Nephron (organoid): ENCODE measurements at regions not wholly inside any gene's neighbourhood (a gene's known extent, or its start where the extent isn't known, plus 50 kb on each side); places are given as distances from the start of the nearest gene placed in this dataset.

Experiments used
- H3K27ac Mint-ChIP-seq, 3 experiments: 2 replicates each; pipeline ENCODE4 v1.8.0; 2020; ENCODE audit warnings: mixed read lengths in 3 of 3, mild to moderate bottlenecking in 2 of 3, moderate library complexity in 1 of 3
- H3K27me3 Mint-ChIP-seq: 2 replicates; pipeline ENCODE4 v1.8.0; 2021; ENCODE audit warnings: low read depth, mild to moderate bottlenecking, moderate library complexity, mixed read lengths
- H3K36me3 Mint-ChIP-seq: 2 replicates; pipeline ENCODE4 v1.8.0; 2020; ENCODE audit warnings: low read depth, mixed read lengths
- H3K4me1 Mint-ChIP-seq: 2 replicates; pipeline ENCODE4 v1.8.0; 2020; ENCODE audit warnings: mixed read lengths
- H3K4me3 Mint-ChIP-seq, 3 experiments: 2 replicates each; pipeline ENCODE4 v1.8.0; 2020; ENCODE audit warnings: mild to moderate bottlenecking in 3 of 3, mixed read lengths in 3 of 3, moderate library complexity in 2 of 3
- H3K9me3 Mint-ChIP-seq: 2 replicates; pipeline ENCODE4 v1.8.0; 2020; ENCODE audit warnings: mixed read lengths
- CTCF ChIP-seq, 3 experiments: fragments of 200-600 bp; sonication (generic); IDR thresholded peaks; one replicate each; pipeline ENCODE4 v1.5.0; 2021; ENCODE audit warnings: antibody characterized with exemption in 3 of 3; ENCODE audit not compliant: unreplicated experiment in 3 of 3

- Mint-ChIP-seq H3K4me3 (no peak overlapping the region), H3K36me3 (no peaks in the 10 kb centered on the region), H3K27me3 (peaks cover 15% of the 10 kb centered on the region), H3K4me1 (peaks cover 47% of the 10 kb centered on the region), H3K9me3 (no peaks in the 10 kb centered on the region), H3K27ac (no peak overlapping the region)
- TF ChIP-seq CTCF (IDR thresholded peaks at IDR 0.05; ENCODE audit: unreplicated experiment in 3 of 3), result no peak
Observed at GRCh38 chr12:124637581-124637981, 70.2 kb upstream of the NCOR2 start.

GRCh38 chr12:124637163-124637562, 69.8 kb upstream of the NCOR2 start:
- peaks cover 51% of the 10 kb centered on the region for H3K4me1 Mint-ChIP-seq
- TF ChIP-seq CTCF (IDR thresholded peaks at IDR 0.05; ENCODE audit: unreplicated experiment in 3 of 3), result no peak
- H3K9me3 Mint-ChIP-seq, result no peaks in the 10 kb centered on the region

GRCh38 chr12:124636138-124636978, 68.9 kb upstream of the NCOR2 start:
- Mint-ChIP-seq H3K9me3 (no peaks in the 10 kb centered on the region), H3K4me1 (peaks cover 57% of the 10 kb centered on the region), H3K36me3 (no peaks in the 10 kb centered on the region), H3K27me3 (peaks cover 18% of the 10 kb centered on the region), H3K4me3 (no peak overlapping the region), H3K27ac (peak overlapping the region in 2 of 3 experiments; percentile 14 to 81)
- TF ChIP-seq CTCF (IDR thresholded peaks at IDR 0.05; ENCODE audit: unreplicated experiment in 3 of 3), result no peak

More at GRCh38 chr12:124637163-124637562, 69.8 kb upstream of the NCOR2 start:
- Mint-ChIP-seq H3K4me3 (no peak overlapping the region), H3K27ac (no peak overlapping the region), H3K36me3 (no peaks in the 10 kb centered on the region), H3K27me3 (peaks cover 18% of the 10 kb centered on the region)

GRCh38 chr12:124635316-124635715, 67.9 kb upstream of the NCOR2 start:
- TF ChIP-seq CTCF (IDR thresholded peaks at IDR 0.05; ENCODE audit: unreplicated experiment in 3 of 3), result no peak
- Mint-ChIP-seq H3K4me3 (no peak overlapping the region), H3K27me3 (peaks cover 16% of the 10 kb centered on the region), H3K9me3 (no peaks in the 10 kb centered on the region), H3K36me3 (no peaks in the 10 kb centered on the region), H3K27ac (peak overlapping the region in 1 of 3 experiments; percentile 12), H3K4me1 (peaks cover 67% of the 10 kb centered on the region)

- H3K27me3 Mint-ChIP-seq, result peaks cover 11% of the 10 kb centered on the region
- no peaks in the 10 kb centered on the region for H3K36me3 Mint-ChIP-seq
Observed at GRCh38 chr12:124633365-124634362, 66.3 kb upstream of the NCOR2 start.

More at GRCh38 chr12:124633365-124634362, 66.3 kb upstream of the NCOR2 start:
- no peaks in the 10 kb centered on the region for H3K9me3 Mint-ChIP-seq
- peak overlapping the region; percentile 85 to 92 (median 91) for H3K27ac Mint-ChIP-seq
- H3K4me1 Mint-ChIP-seq, result peaks cover 58% of the 10 kb centered on the region
- H3K4me3 Mint-ChIP-seq, result peak overlapping the region in 1 of 3 experiments; percentile 24
- no peak for TF ChIP-seq CTCF (IDR thresholded peaks at IDR 0.05; ENCODE audit: unreplicated experiment in 3 of 3)
